ENCODE measurements at regions not wholly inside any gene's neighbourhood (a gene's known extent, or its start where the extent isn't known, plus 50 kb on each side); places are given as distances from the start of the nearest gene placed in this dataset.

DNA sequence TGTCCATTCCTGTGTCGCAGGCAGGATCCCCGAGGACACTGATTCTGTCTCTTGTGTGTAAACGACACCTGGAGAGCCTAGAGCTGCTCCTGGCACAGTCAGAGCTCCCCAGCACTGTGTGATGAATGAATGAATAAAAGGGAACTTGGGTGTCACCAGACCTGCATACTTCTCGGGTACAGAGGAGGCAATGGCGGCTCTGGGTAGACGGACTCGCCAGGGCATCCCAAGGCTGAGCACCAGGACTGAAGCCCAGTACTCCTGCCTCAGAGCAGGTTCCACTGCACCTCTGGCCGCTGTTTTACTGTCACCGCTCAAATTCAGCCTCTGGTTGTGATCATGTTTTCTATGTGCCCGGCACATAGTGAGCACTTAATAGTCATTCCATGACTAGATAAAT lies 255.8 kb downstream of the GLRX3 start:
- no peaks in the 10 kb centered on the region for H3K79me2 ChIP-seq (ENCODE audit: insufficient read depth, low read length)
- peaks cover 14% of the 10 kb centered on the region; the same call in 1 of the 2 replicates for H3K9me3 ChIP-seq (ENCODE audit: insufficient read depth, low read depth, low read length)
- no peaks in the 10 kb centered on the region for H3F3A ChIP-seq (ENCODE audit: low read depth)
- no peaks in the 10 kb centered on the region for H3K9me2 ChIP-seq (replicated peaks; ENCODE audit: low read depth, low read length)
- no peaks in the 10 kb centered on the region for H3K36me3 ChIP-seq (ENCODE audit: insufficient read depth, low read length)
- H3K27me3 ChIP-seq (ENCODE audit: insufficient read depth, low read length, poor library complexity, severe bottlenecking), result no peaks in the 10 kb centered on the region
- no peaks in the 10 kb centered on the region for H4K20me1 ChIP-seq (ENCODE audit: insufficient read depth, low read length, poor library complexity, severe bottlenecking)
- H3K4me2 ChIP-seq (ENCODE audit: low read depth, low read length, poor library complexity, severe bottlenecking), result no peak overlapping the region
- H2AFZ ChIP-seq (ENCODE audit: low read length), result no peak overlapping the region
- no peak overlapping the region for H3K9ac ChIP-seq (ENCODE audit: low read depth, low read length, poor library complexity, severe bottlenecking)
- no peaks in the 10 kb centered on the region for H3K4me1 ChIP-seq (ENCODE audit: insufficient read depth, low read length, poor library complexity, severe bottlenecking)
- TF ChIP-seq, protein P1, sequence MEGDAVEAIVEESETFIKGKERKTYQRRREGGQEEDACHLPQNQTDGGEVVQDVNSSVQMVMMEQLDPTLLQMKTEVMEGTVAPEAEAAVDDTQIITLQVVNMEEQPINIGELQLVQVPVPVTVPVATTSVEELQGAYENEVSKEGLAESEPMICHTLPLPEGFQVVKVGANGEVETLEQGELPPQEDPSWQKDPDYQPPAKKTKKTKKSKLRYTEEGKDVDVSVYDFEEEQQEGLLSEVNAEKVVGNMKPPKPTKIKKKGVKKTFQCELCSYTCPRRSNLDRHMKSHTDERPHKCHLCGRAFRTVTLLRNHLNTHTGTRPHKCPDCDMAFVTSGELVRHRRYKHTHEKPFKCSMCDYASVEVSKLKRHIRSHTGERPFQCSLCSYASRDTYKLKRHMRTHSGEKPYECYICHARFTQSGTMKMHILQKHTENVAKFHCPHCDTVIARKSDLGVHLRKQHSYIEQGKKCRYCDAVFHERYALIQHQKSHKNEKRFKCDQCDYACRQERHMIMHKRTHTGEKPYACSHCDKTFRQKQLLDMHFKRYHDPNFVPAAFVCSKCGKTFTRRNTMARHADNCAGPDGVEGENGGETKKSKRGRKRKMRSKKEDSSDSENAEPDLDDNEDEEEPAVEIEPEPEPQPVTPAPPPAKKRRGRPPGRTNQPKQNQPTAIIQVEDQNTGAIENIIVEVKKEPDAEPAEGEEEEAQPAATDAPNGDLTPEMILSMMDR (conservative IDR thresholded peaks at IDR 0.05; ENCODE audit: low read length), result no peak
- H3K4me3 ChIP-seq (ENCODE audit: low read length, poor library complexity, severe bottlenecking), result no peak overlapping the region

DNA sequence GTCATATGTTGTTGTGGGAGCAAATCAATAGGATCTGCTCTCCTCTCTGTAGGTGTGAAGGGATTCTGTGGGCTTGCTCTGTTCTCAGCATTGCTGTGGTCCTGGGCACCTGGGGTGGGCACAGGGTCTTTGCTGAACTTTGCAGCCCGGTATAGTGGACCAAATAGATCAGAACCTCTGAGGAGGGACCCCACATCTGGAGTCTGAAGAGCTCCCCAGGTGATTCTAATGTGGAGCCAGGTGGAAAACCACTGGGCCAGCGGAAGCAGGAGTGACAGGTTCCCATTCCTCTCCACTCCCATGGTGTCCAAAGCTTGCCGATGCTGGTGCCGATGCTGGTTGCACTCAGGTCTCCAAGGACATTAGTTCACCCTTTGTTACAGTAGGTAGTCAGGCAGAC lies 257.2 kb downstream of the GLRX3 start:
- Histone ChIP-seq H3K9me2 (replicated peaks; ENCODE audit: low read depth, low read length) (no peaks in the 10 kb centered on the region), H3K79me2 (ENCODE audit: insufficient read depth, low read length) (no peaks in the 10 kb centered on the region), H3K9me3 (ENCODE audit: insufficient read depth, low read depth, low read length) (peaks cover 11% of the 10 kb centered on the region; the same call in 1 of the 2 replicates), H2AFZ (ENCODE audit: low read length) (no peak overlapping the region), H3K9ac (ENCODE audit: low read depth, low read length, poor library complexity, severe bottlenecking) (no peak overlapping the region), H3K4me1 (ENCODE audit: insufficient read depth, low read length, poor library complexity, severe bottlenecking) (no peaks in the 10 kb centered on the region), H4K20me1 (ENCODE audit: insufficient read depth, low read length, poor library complexity, severe bottlenecking) (no peaks in the 10 kb centered on the region), H3K4me2 (ENCODE audit: low read depth, low read length, poor library complexity, severe bottlenecking) (no peak overlapping the region), H3K27me3 (ENCODE audit: insufficient read depth, low read length, poor library complexity, severe bottlenecking) (no peaks in the 10 kb centered on the region), H3K36me3 (ENCODE audit: insufficient read depth, low read length) (no peaks in the 10 kb centered on the region), H3K4me3 (ENCODE audit: low read length, poor library complexity, severe bottlenecking) (no peak overlapping the region), H3F3A (ENCODE audit: low read depth) (no peaks in the 10 kb centered on the region)
- TF ChIP-seq, protein P1 (conservative IDR thresholded peaks at IDR 0.05; ENCODE audit: low read length), result no peak
- TF ChIP-seq EZH2phosphoT487 (IDR thresholded peaks at IDR 0.05; ENCODE audit: borderline replicate concordance), result no peak

DNA sequence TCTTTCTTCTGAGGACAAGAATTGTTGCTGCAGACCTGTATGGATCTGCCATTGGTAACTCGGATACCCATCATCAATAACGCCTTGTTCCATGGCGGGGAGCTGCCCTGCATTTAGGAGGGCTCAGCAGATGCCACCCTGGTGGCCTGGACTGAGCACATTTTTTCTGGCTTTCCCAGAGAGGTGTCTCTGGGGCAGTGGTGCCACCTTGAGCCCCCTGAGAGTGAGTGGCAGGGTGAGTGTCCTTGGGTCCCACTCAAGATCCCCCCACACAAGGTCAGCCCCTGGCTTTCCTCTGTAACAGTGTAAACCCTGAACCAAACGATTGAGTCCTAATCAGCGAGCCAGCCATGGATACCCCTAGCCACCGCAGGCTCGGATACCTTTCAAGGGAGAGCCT lies 258.6 kb downstream of the GLRX3 start:
- Histone ChIP-seq H3K36me3 (ENCODE audit: insufficient read depth, low read length) (no peaks in the 10 kb centered on the region), H3F3A (ENCODE audit: low read depth) (no peaks in the 10 kb centered on the region), H2AFZ (ENCODE audit: low read length) (no peak overlapping the region), H3K4me2 (ENCODE audit: low read depth, low read length, poor library complexity, severe bottlenecking) (no peak overlapping the region), H3K79me2 (ENCODE audit: insufficient read depth, low read length) (no peaks in the 10 kb centered on the region), H3K27me3 (ENCODE audit: insufficient read depth, low read length, poor library complexity, severe bottlenecking) (no peaks in the 10 kb centered on the region), H4K20me1 (ENCODE audit: insufficient read depth, low read length, poor library complexity, severe bottlenecking) (no peaks in the 10 kb centered on the region), H3K9me2 (replicated peaks; ENCODE audit: low read depth, low read length) (no peaks in the 10 kb centered on the region), H3K9ac (ENCODE audit: low read depth, low read length, poor library complexity, severe bottlenecking) (no peak overlapping the region), H3K4me3 (ENCODE audit: low read length, poor library complexity, severe bottlenecking) (no peak overlapping the region), H3K9me3 (ENCODE audit: insufficient read depth, low read depth, low read length) (peaks cover 11% of the 10 kb centered on the region; the same call in 1 of the 2 replicates), H3K4me1 (ENCODE audit: insufficient read depth, low read length, poor library complexity, severe bottlenecking) (no peaks in the 10 kb centered on the region)
- TF ChIP-seq EZH2phosphoT487 (IDR thresholded peaks at IDR 0.05; ENCODE audit: borderline replicate concordance), result no peak
- TF ChIP-seq, protein P1 (conservative IDR thresholded peaks at IDR 0.05; ENCODE audit: low read length), result no peak
